HG03558 (cell line): ENCODE measurements at regions not wholly inside any gene's neighbourhood (a gene's known extent, or its start where the extent isn't known, plus 50 kb on each side); places are given as distances from the start of the nearest gene placed in this dataset.

Experiments
- ATAC-seq: cut with Tn5 transposase; IDR thresholded peaks from one replicate; pipeline ENCODE4 v1.9.1; 2021; ENCODE audit warnings: moderate number of reproducible peaks; ENCODE audit not compliant: unreplicated experiment; ENCODE audit errors: extremely low read depth

DNA sequence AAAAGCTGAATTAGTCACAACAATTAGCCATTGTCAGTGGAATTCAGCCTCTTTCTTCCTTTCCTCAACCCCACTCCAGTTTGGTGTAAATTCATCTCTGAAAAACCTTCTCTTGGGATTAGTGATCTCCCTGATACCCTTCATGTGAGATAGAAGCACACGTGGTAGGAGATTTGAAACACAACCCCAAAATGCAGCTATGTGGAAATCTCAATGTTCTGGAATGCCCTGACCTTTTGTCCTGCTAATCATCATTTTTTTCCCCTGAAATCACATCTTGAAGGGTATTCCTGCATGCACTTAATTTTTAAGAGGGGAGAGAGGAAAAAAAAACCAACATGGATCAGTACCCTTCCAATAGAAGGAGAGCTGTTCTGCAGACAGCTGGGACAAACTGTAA, 612.6 kb downstream of the EBF1 start:
- ATAC-seq: no peak

DNA sequence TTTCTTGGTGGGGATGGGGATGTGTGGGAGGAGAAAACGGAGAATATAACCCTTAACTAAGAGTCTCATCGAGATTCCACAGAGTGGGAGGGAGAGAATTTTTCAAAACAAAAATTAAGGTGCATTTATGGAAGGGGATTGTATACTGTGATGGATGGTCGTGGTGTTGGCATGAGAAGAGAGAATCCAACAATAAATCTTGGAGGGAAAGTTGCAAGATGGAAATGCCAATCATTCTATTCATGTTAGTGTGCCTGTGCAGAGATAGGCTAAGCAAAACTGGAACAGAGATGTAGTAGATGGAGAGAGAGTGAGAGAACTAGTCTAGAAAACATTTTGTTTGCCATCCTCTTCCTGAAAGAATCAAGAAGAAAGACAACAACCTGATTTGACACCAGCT, 613.1 kb downstream of the EBF1 start:
- ATAC-seq: no peak

DNA sequence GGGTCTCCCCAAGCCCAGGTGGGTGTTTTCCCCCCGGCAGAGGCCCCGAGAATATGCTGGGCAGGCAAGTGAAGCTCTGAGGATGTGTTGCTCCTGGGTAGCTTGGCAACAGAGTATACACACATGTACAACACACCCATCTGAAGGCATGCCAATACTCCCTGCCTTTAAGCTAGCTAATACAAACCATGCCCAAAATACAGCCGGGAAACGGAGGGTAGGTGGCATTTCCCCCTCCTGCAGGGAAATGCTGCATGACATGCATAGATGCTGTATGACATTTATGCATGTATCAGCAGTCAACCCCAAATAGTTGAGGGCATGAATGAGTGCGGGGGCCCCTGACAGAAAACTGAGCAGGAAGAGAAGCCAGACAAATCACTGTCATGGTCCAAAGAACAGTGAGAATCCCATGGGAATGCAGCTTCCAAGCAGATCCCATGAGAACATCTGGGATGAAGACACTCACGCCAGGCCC, 614.1 kb downstream of the EBF1 start:
- no peak for ATAC-seq

DNA sequence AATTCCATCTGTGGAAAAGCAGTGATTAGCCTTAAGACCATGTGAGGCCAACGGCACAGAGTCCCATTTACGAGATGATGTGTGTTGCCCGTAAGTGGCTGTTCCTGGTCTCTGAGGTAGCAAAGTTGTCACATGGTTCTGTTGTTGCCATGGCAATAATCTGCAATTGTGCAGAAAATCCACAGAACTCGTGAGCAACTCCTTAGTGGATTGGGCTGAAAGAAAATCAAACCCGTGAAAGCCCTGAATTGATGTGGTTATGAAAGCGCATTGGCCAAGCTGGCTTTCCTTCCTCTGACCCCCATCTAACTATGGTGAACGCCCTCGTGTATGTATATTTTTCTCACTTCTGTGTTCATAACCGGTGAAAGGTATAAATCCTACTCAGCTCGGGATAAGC, 614.7 kb downstream of the EBF1 start:
- no peak for ATAC-seq

DNA sequence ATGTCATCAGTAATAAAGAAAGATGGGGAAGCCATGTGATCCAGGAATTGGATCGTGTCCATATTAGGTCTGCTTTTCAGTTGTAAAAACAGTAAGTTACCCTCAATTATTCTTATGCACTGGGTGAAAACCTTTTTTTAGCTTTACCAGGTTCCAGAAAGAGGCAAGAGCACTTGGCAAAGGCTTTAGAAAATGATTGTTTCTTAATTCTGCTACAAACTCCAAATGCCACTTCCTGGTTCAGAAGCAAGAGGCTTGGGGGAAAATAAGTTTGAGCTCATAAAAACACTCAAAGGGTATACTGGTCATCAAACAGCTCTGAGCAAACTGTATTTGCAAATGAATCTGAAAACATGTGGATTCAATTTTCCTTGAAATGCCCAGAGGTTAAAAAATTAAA, 615.6 kb downstream of the EBF1 start:
- ATAC-seq: no peak

DNA sequence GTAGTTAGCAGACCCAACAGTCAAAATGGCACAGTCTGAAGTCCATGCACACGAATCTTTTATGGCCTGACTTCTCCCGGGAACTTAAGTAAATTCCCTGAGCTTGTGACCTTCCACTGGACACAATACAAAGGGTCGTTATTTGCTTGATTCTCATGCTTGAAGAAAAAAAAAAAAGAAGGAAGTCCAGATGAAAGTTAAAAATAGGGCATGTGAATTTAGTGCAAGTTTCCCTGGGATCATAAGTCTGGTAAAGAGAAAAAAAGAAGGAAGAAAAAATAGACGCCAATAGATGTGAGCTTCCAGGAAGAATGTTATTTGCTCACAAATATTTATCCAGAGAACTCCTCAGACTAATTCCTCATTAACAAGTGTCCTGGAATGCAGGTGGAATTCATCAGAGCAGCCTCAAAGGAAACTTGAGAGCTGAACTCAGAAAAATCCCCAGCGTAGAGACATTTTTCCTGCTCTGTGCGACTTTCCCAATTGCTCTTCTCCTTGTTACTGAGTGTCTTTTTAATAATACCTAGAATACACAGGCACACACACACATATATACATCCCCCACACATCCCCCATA, 616.3 kb downstream of the EBF1 start:
- no peak for ATAC-seq

DNA sequence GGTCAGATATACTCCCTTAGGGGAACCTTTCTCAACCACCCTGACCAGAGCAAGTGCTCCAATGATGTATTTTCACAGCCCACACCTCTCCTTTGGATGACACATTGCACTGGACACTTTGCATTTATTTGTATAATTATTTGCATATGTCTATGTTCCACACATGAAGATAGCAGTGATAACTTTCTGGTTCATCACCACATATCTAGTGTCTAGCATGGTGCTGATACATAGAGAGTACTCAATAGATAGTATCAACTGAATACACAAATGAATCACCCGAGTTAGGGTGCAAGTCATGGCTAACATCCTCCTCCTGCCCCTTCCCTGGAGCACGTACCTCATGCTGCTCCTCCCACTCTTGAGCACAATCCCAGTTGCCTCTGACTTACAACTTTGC, 617.6 kb downstream of the EBF1 start:
- no peak for ATAC-seq

DNA sequence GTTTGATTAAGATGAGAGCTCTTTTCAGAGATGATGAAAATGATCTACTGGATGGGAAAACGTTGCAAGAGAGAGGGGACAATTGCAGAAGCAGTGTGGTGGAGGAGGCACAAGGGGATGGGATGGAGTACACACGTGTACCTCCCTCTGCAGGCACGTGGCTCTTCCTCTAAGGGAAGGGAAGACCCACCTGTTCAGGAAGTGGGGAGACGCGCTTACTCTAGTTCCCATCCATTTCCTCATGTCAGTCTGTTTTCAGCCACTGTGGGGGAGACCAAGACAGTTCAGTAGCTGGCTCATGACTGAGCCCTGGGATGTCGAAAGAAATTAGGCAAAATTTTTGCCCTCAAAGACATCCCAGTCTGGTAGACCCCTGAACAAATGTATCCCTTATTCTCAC, 619.2 kb upstream of the CLINT1 start:
- ATAC-seq: no peak

DNA sequence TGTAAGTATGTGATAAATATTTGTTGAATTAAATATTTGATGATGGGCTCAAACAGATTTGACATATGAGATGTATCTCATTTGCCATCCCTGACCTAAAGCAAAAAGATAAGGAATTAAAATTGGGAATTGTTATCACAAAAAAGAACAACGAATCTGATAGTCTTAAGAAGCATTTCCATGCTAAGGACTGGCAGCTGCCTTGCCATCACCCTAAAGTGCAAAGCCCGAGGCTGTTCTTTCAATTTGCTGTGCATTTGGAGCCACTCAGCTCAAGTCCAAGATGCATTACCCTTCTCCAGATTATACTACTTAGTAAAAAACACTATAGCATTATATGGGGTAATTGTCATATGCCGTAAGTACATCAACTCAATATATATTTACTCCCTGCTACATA, 618.3 kb upstream of the CLINT1 start:
- ATAC-seq: no peak

DNA sequence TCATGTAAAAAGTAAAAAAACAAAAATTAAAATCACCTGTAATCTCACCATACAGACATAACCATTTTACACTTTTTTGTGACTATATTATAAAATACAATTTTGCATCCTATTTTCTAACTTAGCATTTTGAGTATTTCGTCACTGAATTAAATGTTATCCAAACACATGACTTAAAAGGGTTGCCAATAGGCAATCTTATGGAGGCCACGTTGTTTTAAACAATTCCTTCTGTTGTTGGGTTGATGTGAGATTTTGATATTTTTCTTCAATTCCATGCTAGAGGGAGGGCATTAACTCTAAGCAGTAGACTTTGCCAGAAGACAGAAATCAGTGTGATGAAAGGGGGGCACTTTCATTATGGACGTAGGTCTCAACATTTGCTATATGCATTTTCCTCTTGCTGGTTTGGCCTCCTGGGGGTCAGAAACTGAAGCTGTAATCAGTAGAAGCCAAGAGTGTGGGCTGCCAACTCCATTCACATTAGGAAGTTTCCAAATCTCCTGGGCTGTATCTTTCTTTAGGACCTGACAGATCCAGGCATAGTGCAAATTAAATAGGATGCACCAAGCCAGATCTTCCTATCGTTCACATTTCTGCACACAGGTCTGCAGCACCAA, 614.2 kb upstream of the CLINT1 start:
- no peak for ATAC-seq

DNA sequence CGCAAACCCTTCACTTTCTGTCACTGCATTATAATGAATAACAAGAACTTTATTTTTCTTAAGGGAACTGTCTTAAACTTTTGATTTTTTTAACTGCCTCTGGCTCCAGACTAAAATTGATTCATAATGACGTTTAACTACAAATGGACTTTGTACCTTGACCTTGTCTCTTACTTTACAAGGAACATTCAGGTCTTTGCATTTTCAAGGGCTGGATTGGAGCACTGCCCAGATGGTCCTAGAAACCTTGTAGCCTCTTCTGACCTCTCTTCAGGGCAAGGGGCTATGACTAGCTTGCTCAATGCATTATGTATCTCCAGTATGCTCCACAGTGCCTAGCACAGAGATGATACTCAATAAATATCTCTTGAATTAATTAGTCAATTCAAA, 612.6 kb upstream of the CLINT1 start:
- ATAC-seq: no peak

DNA sequence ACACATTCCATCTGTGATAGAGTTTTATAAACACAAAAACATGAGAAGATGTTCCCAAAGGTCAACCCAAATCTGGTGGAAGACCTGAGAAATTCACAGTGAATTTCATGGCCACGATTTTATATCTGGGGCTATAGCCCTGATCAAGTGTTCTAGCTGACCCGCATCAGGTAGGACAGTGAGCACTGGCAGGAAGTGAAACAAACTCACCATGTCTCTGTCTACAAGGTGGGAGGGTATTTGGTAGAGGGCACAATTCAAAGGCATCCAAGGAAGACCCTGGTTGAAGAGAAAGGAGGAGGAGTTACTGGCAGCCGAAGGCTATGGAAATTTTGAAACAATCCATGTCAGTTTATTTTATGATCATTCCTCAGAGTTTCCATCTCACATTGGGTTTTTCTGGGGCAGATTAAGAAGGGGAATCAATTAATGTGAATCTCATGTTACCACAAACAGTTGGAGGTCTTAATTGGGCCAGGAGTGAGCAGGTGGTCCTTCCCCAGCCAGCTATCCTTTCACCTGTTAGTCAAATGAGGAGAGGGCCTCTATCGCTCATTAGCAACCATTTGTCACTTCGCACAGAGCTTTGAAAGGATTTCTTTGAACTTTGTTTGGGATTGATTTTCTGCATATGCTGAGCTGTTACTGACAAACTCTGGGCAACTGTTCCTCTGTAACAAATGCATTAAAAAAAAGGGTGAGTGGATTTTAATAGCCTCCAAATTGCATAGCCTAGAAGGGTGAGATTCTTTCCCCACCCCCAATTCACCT, 612.0 kb upstream of the CLINT1 start:
- ATAC-seq: no peak

DNA sequence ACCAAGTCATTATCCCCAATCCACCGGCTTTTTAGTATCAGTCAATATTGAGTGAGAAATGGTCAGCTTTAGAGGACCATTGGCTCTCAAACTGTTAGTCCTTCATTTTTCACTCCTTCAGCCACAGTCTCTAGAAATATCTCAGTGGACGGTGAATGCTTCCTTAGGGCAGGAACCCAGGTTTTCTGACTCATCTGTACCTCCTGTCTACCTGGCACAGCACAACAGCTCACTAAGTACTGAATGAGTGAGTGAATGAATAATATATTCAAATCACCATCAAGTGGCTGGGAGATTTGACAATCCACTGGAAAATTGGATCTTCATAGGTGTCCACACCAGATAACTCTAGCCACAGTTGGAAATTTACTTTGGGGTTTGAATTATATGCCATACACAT, 609.5 kb upstream of the CLINT1 start:
- ATAC-seq: no peak

DNA sequence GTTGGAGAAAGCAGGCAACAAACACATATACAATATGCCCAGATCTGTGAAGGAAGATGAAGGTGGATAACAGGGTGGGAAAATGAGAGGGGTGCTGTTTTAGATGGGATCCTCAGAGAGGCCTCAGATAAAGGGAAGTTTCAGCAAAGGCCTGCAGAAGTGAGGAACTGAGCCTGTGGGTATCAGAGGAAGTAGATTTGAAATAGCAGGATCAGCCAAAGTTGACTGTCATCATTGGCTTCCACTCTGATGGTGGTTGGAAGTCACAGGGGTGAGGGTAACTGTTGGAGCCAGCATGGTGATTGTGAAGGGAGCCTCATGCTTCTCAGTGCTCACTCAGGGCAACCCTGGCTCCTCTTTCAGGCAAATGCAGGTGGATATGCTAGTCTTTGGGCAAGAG, 607.2 kb upstream of the CLINT1 start:
- ATAC-seq: no peak

DNA sequence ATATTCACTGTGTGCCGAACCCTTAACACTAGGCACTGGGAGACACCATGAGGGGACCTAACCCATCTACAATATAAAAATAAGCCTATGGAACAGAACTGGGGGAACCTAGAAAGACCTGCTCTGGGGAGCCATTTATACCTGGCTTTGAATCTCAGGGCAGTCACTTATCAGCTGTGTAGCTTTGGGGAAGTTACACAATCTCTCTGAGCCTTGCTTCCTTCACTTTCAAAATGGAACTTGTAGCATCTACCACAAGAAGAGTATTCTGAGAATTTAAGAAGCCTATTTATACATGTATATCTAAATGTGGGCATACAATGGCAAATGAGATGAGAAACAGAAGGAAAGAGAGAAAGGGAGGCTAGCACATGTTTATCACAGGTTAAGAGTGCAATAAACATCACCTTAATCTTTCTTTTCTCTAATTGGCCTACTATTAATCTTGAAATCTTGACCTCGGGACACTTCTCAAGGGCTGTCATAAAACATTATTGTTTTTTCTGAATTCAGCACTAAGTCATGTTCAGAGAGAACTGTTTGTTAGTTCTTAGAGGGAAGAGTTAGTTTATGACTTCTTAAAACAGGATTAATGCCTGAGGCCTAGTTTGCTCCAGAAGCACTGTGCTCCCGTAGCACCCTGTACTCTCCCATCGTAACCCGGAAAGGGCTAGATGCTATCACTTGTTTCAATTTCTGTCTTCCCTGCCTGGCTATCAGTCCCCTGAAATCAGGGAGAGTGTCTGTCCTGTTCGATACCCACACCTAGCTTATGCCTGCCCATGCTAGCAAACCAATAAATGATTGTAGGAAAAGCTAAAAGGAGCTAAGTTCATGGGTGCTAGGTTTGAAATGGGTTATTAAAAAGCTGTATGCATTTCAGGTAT, 606.4 kb upstream of the CLINT1 start:
- no peak for ATAC-seq

DNA sequence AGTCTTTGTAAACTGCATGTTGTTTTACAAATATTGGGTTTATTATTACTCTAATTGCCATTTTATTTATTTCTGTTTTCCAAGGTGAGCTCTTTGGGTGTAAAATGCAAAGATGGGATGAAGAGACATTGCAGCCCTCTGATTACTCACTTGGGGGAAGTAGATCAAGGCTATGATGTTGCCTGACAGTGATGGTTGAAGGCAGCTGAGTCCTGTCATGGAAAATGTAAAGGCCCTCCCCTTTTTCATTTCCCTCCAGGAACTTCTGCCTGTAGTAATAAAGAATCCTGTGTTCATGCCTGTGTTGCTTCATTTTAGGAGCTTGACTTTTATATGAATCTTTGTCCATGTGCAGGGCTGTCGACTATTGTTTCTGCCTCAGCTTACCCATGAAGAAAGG, 605.4 kb upstream of the CLINT1 start:
- ATAC-seq: no peak

DNA sequence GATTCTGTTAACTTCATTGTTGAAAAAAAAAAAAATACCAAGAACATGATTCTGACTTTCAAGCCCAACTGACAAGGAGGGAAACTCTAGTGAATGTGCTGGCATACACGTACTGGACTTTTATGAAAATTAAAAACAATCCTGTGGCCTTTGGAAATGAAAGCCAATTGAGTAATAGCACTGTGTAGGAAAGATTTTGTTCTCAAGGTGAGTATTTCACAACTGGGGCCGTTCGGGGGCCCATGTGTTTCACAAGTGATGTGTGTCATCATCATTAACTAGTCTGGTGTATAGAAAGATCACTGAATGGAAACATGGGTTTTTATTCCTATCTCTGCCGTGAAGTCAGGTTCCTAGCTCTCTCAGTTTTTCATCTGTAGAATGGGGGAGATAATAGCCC, 605.0 kb upstream of the CLINT1 start:
- no peak for ATAC-seq

DNA sequence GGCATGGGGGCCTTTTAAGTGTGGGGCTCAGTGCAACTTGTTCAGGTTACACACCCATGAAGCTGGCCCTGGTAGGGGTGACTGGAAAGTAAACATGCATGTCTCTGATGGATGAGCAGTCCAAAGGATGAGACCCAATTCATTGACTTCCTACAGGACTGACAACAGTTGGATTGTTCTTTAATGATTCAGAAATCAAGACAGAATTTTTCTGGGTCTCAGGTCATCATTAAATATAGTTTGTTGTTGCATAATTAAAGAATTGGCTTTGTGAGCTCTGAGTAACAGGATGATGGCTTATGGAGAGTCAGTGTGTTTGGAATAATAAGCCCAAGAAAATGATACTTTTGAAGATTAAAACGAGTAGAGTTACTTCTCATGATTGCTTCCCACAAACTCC, 604.2 kb upstream of the CLINT1 start:
- ATAC-seq: no peak

DNA sequence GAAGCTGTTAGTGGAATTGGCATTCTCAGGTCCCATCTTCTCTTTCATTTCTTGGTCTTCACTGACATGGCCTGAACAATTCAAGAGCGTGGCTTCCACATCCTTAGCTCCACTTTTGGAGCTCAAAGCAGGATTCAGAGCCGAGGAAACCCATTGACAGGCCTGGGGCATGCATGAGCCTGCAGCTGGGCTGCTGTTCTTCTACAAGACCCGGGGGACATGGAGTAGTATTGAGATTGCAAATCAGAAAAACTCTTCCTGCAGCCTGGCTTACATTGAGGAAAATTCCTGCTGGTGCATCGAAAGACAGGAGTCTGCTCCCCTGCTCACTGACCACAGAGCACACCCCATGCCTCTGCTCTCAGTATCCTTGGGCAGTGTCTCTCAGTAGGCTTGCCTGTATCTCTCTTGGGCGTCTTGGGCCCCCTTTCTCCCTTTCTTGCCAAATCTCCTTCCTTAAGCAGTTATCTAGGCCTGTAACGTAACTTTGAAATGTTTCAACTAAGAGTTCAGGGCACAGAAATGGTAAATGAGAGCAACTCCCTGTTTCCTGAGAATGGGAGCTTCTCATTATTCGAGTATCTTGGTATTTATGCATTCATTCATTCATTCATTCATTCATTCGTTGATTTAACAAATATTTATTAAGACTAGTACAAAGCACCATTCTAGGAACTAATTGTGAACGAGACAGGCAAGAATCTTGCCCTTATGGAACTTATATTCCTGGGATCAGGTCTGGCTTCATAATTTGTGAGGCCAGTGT, 603.6 kb upstream of the CLINT1 start:
- no peak for ATAC-seq

DNA sequence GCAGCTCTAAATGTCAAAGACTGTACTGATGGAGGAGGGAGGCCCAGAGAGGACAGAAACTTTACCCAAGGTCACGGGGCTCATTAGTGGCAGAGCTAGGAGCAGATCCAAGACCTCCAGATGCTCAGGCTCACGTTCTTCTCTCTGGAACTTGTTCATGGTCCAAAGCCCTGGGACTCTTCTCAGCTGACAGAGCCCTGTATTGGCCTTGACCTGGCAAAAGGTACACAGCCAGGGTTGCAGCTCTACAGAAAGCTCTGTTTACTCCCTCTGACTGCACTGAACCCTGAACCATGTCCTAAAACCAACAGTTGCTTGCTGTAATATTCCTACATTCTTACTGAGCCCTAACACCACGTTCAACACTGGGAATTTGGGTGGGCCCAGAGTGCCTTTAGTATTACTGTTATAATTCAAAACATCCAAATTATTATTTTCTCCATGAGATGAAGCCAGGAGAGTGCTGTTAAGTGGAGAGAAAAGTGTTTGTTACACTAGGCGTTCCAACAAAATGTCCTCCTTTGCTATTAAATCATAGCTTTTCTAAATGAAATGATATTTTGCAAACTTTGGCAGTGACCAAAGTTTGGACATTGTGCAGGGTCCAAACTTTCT, 602.4 kb upstream of the CLINT1 start:
- no peak for ATAC-seq
